COLO668 (cell line): ENCODE measurements at regions not wholly inside any gene's neighbourhood (a gene's known extent, or its start where the extent isn't known, plus 50 kb on each side); places are given as distances from the start of the nearest gene placed in this dataset.

Source experiments
- DNase-seq: peaks from one replicate; lab custom pipeline; 2025; ENCODE audit not compliant: unreplicated experiment; lab: John Stamatoyannopoulos, UW

GRCh38 chr3:186413615-186414415 lies 51.8 kb upstream of the DGKG start:
- peak; percentile 68 for DNase-seq

DNA sequence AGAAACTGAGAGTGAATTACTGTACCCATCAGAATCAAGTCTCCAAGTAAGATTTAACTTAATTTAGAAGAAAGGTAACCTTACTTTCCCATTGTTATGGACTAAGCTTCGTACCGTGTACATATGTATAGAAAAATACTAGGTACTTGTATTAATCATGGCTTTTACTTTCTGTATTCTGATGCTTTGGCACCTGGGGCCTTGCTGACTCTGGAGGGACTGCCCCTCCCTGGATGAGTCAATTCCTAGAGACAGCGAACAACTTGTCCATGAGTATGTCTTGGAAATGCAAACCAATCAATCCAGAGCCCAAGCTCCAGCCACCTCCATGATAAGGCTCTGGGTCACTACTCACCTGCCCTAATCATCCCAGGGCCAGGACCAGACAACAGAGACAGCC lies 50.0 kb upstream of the DGKG start:
- no peak for DNase-seq
